GM21528 (cell line): ENCODE measurements at regions not wholly inside any gene's neighbourhood (a gene's known extent, or its start where the extent isn't known, plus 50 kb on each side); places are given as distances from the start of the nearest gene placed in this dataset.
"Not testable (repeated sequence)": the region's sequence is repeated elsewhere in the genome, so short reads cannot be mapped to it uniquely, and the experiment has no call there.

Experiments used
- ATAC-seq: cut with Tn5 transposase; IDR thresholded peaks from one replicate; pipeline ENCODE4 v1.9.1; 2021; ENCODE audit warnings: mild to moderate bottlenecking, moderate library complexity; ENCODE audit not compliant: unreplicated experiment, low FRiP score

DNA sequence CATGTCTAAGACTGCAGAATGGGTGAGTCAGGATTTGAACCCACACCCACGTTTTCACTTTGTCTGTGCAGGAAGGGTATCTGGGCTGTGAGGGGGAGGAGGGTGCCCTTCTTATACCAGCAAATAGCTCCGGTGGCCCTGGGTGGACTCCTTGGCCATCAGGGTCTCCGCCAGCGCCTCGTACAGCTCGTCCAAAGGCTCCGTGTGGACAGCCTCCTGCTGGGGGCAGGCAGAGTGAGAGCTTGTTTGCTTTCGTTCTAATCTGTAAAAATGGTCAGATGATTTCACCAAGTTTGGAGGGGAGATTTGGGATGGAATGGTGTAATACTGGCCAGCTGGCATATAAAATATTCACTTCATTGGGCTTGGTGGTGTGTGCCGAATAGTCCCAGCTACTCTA lies 111.7 kb upstream of the CCZ1B start:
- not testable (repeated sequence) for ATAC-seq

DNA sequence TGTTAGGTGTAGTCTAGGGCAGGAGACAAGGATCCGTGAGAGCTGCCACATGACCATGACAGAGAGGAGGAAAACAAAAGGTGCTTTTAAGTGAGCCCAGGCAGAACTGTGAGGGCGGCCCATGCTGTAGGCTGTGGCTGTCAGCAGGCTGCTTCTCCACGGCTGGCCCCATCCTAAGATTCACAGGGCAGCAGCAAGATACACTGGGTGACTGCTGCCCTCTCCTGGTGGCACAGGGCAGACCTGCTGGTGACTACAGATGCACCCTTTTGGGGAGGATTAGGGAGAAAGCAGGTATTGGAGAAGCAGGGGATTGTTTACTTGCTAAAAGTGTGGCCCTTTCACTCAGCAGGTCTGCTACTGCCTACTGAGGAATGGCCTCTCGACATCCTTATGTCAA lies 112.2 kb upstream of the CCZ1B start:
- not testable (repeated sequence) for ATAC-seq

DNA sequence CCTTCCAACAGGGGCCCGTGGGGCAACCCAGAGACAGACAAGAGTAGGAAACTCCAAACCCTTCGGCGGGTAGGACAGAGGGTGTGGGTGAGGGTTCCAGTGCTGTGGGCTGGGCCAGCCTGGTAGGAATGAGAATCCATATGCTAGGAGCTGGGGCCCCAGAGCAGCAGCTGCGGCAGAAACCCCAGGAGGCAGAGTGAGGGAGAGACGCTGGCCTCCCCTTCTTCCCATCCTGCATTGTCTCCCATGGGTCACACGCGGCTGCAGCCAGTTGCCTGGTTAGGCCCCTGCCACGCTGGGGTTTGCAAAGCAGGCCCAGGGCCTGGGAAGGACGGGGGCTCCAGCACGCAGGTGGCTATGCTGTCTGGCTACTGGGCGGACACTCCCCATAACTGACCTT lies 113.1 kb upstream of the CCZ1B start:
- not testable (repeated sequence) for ATAC-seq

DNA sequence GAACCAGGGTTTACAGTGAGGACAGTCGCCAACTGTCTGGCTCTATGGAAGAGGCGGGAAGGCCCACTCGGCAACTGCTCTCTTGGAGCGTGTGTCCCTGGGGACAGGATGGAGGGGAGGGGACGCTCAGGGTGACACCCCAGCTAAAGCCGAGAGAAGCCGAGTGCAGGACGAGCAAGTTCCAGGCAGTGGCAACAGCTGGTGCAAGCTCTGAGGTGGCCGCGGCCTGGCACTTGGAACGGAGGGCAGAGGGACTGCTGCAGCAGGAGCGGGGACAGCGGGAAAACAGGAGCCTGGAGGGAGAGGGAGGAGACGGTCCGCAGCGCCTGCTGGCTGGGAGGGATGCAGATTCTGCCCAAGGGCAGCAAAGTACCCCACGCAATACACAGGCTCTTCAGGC lies 113.8 kb upstream of the CCZ1B start:
- ATAC-seq: not testable (repeated sequence)

DNA sequence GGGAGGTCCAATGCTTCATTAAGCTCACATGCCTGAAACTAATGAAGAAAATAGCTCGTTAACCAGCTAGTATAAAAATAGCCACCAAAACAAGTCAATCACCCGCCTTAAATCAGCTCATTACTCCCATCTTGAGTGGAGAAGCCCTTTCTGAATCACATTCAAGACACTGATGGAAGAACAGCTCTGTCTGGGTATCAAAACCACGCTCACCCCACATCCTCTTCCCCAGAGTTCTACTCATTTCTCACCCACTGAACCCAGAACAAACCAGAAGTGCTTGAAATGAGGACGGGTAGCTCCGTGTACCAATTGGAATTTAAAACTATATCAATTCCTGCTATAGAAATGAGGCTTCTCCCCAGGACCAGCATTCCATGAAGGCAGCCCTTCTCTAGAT lies 120.8 kb upstream of the CCZ1B start:
- ATAC-seq: not testable (repeated sequence)

DNA sequence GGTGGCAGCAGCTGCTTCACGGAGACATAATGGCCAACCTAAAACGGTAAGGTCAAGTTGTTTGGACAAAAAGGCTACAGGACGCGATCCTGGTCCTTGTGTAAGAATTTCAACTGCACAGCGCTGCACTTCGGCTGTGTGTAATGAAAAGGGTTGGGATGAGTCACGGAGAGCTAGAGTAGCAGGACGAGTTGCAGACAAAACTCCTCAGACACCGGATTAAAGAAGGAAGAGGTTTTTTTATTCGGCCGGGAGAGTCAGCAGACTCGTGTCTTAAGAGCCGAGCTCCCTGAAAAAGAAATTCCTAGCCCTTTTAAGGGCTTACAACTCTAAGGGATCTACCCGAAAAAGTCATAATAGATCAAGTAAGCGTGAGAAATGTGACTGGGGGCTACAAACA lies 124.2 kb upstream of the CCZ1B start:
- not testable (repeated sequence) for ATAC-seq

DNA sequence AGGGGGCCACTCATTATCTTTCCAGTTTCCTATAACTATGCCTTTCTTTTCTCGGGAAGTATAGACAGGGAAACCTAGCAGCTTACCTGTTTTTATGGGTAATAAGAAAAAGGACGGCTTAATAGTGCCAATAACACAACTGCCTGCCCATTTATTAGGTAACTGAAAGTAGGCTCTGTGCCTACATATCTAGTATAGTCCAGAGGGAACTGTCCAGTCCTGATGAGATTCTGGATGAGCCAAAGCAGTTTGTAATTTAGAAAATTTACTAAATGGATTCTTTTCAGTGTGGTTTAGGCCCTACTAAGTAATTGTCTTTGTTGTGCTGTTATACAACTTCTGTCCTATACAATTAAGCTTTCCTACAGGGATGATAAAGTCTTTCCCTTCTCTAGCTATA lies 125.5 kb upstream of the CCZ1B start:
- not testable (repeated sequence) for ATAC-seq

DNA sequence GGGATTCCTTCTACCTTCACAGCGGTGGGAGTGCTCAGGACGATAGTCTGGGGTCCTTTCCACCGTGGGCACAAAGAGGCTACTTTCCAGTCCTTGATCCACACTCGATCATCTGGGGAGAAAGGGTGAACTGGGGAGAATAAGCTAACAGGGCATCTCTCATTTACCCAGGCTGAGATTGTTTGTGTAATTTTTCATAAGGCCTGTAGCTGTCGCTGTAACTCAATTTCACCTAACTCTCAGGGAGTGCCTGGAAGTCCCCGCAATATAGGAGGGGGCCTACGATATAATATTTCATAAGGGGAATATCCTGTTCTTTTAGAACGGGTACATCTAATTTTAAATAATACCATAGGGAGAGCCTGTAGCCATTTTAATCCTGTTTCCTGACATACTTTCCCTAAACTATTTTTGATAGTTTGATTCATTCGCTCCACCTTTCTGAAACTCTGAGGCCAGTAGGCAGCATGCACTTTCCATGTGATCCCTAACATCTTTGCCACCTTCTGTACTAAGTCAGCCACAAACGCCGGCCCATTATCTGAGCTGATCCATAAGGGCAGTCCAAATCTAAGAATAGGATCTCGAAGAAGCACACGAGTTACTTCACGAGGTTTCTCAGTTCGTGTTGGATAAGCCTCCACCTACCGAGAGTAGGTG lies 127.2 kb upstream of the CCZ1B start:
- ATAC-seq: not testable (repeated sequence)

DNA sequence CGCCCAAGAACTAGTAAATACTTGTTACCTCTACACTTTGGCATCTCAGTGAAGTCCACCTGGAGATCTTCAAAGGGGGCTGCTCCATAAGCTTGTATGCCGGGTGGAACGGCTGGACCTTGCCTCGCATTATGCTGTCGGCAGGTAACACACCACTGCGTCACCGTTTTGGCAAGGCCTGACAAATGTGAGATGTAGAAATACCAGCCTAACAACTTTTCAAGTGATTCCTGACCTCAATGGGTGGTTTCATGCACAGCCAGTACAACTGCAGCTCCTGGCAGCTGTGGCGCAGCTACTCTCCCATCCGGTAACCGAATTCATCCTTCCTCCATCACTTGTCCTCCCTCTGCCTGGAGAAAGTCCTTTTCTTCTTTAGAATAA lies 127.7 kb upstream of the CCZ1B start:
- ATAC-seq: not testable (repeated sequence)

DNA sequence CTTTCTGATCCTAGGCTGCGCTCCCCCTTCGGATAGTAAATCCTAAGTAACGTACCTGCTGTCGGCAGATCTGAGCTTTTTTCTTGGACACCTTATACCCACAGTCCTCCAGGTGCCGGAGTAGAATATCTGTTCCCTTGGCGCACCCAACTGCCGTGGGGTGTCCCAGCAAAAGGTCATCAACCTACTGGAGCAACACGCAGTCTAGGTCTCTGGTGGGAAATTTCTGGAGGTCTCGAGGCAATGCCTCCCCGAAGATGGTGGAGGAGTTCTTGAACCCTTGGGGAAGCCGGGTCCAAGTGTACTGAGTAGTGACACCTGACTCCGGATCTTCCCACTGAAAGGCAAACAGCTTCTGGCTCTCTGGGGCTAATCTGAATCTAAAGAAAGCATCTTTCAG lies 129.3 kb upstream of the CCZ1B start:
- not testable (repeated sequence) for ATAC-seq

DNA sequence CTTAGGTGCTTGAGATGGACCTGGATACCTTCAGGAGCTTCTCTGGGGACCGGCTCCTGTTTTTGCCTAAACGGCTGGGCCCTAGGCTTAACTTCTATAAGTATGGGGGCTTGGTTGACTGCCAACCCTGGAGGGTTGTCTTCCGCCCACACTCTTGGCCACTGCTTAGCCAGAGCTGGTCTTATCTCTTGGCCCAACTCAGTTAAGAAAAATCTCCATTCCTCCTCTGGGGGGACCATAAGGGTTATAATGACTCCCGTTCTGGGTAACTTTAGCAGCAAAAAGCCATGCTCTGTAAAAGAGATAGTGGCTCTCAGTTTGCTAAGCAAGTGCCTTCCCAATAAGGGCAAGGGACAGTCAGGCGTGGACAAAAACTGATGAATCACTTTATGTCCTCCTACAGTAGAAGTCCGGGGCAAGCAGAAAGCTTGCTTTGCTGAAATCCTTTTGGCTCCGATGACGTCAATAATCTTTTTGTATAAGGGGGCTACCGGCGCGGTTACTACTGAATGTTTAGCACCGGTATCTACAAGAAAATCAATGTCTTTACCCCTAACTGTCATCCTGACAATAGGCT lies 130.0 kb upstream of the CCZ1B start:
- not testable (repeated sequence) for ATAC-seq

DNA sequence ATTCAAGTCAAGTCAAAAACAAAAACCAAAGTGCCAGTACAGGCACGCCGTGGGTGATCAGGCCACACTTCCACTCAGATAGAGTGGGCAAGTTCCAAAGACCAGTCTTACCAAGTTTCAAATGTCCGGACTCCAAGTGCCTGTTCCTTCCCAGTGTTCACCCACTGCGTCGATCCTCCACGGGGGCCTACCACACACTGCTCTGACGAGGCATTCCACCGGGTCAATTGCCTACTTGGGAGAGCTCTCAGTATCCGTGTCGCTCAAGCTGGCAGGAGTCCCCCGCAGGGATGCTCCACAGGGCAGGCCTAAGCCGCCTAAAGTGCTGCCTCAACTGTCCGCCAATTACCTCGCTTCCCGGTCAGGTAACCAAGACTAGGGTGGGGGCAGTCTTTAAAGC lies 132.3 kb upstream of the CCZ1B start:
- not testable (repeated sequence) for ATAC-seq

DNA sequence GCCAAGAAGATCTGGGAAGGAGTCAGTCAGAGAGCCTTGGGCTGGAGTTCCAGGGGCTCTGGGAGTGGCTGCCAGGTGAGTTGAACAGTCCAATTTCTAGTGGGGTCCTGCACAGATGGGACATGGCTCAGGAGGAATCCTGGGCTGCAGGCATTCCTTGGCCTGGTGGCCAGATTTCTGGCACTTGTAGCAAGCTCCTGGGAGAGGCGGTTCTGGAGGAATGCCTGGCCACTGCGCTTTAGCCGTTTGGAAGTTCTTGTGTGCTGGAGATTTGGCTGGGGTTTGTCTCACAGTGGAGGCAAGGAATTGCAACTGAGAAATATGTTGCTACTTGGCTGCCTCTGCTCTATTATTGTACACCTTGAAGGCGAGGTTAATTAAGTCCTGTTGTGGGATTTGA lies 133.9 kb upstream of the CCZ1B start:
- ATAC-seq: not testable (repeated sequence)

DNA sequence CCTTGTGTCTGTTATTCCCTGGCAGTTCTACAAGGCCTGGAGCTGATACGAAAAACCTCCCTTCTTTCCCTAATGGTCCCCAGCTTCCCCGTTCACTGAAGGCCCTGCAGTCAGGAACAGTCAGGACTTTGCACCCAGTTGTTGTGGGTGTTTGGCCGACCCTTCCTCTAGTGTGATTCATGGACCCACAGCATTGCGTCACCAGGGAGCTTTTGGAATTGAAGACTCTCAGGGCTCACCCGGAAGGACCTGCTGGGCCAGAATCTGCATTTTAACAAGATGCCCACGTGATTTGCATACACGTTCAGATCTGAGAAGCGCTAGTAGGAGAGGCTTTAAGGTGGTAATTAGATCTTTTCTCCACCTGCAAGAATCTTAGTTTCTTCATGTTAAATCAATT lies 136.8 kb upstream of the CCZ1B start:
- not testable (repeated sequence) for ATAC-seq

DNA sequence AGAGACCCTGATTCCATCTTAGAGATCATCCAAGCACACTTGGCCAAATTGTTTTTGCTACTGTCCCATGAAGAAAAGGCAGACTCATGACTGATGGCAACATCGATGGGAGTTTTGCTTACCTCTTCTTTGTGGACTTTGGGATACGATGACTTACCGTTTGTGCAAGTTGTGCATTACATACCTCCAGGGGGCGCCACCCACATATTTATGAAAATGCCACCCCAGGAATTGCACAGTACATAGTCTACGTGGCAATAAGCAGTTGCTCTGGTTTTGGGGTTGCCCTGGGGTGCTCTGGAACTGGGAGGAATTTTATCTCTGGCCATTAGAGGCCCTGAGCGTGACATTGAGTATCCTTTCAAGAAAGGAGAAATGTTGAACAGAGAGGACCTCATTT lies 139.0 kb upstream of the CCZ1B start:
- ATAC-seq: not testable (repeated sequence)

DNA sequence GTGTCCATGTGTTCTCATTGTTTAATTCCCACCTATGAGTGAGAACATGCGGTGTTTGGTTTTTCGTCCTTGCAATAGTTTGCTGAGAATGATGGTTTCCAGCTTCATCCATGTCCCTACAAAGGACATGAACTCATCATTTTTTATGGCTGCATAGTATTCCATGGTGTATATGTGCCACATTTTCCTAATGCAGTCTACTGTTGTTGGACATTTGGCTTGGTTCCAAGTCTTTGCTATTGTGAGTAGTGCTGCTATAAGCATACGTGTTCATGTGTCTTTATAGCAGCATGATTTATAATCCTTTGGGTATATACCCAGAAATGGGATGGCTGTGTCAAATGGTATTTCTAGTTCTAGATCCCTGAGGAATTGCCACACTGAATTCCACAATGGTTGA lies 144.1 kb upstream of the CCZ1B start:
- not testable (repeated sequence) for ATAC-seq

DNA sequence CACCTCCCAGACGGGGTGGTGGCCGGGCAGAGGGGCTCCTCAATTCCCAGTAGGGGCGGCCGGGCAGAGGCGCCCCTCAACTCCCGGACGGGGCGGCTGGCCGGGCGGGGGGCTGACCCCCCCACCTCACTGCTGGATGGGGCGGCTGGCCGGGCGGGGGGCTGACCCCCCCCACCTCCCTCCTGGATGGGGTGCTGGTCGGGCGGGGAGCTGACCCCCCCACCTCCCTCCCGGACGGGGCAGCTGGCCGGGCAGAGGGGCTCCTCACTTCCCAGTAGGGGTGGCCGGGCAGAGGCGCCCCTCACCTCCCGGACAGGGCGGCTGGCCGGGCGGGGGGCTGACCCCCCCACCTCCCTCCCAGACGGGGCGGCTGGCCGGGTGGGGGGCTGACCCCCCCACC lies 148.8 kb upstream of the CCZ1B start:
- ATAC-seq: not testable (repeated sequence)

DNA sequence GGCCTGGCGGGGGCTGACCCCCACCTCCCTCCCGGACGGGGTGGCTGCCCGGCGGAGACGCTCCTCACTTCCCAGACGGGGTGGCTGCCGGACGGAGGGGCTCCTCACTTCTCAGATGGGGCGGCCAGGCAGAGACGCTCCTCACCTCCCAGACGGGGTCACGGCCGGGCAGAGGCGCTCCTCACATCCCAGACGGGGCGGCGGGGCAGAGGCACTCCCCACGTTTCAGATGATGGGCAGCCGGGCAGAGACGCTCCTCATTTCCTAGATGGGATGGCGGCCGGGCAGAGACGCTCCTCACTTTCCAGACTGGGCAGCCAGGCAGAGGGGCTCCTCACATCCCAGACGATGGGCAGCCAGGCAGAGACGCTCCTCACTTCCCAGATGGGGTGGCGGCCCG lies 149.3 kb upstream of the CCZ1B start:
- not testable (repeated sequence) for ATAC-seq

DNA sequence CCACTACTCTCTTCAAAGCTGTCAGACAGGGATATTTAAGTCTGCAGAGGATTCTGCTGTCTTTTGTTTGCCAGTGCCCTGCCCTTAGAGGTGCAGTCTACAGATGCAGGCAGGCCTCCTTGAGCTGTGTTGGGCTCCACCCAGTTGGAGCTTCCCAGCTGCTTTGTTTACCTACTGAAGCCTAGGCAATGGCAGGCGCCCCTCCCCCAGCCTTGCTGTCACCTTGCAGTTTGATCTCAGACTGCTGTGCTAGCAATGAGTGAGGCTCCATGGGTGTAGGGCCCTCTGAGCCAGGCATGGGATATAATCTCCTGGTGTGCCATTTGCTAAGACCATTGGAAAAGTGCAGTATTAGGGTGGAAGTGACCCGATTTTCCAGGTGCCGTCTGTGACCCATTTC lies 151.3 kb upstream of the CCZ1B start:
- ATAC-seq: not testable (repeated sequence)

DNA sequence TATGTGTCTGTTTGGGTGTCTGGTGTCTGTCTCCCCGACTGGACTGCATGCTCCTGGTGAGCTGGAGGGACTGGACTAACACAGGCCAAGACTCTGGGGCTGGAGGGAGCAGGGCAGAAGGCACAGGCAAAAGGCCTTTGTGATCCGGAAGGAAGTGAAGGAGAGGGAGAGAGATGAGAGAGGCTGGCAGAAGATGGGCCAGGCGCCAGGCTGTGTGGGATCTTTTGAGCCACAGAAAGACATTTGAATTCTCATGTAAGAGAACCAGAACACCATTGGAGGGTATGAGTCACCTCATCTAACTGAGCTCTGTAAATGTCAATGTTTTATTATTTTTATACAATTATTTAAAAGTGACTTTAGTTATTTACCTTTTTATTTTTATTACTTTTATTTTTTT lies 152.3 kb upstream of the CCZ1B start:
- ATAC-seq: not testable (repeated sequence)

DNA sequence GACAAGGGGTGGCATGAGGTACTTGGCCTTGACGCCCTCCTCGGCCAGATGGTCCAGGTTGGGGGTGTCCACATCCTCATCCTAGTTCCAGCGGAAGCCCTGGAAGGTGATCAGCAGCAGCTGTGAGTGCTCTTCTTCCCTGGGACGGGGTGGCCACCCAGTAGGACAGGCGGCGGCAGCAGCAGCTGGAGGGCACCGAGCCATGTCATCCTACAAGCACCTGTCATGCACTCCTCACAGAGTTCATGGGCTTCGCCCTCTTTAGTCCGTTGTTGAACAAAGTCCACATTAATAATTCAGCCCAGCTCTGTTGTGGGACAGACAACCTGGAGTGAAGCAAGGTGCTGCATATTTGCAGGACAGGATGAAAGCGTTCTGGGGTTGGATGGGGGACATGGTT lies 153.4 kb upstream of the CCZ1B start:
- not testable (repeated sequence) for ATAC-seq

DNA sequence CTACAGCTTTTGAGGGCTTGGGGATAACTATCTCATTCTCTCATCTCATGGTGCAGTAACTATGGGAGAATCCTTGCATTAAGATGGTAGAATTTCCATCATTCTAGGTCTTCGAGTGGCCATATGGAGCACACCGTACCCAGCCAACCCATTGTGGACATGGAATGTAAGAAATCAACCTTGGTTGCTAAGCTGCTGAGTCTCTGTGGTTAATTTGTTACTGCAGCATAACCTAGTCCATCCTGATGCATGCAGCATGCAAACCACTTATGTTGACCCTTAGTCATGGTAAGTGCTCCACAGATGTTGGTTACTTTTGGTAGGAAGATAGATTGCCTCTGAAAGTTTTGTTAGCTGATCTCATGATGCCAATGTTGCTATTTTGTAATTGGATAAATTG lies 156.3 kb upstream of the CCZ1B start:
- ATAC-seq: not testable (repeated sequence)
